H1 (cell line): ENCODE measurements at regions not wholly inside any gene's neighbourhood (a gene's known extent, or its start where the extent isn't known, plus 50 kb on each side); places are given as distances from the start of the nearest gene placed in this dataset.

Experiments used
- CTCF ChIA-PET: fragments of 300-600 bp; sonication (Branson Sonifier 250); formaldehyde crosslinking; loops from one replicate; lab custom pipeline; 2021; ENCODE audit not compliant: partially characterized antibody; lab: Charles Lee
- POLR2A ChIA-PET: fragments of 300-600 bp; sonication (Branson Sonifier 250); formaldehyde crosslinking; loops from one replicate; lab custom pipeline; 2021; ENCODE audit warnings: inconsistent platforms; ENCODE audit not compliant: partially characterized antibody; lab: Charles Lee
- DNase-seq, 2 experiments: peaks; one replicate each; pipeline versions ENCODE4 v3.0.0 to v3.0.0-alpha.2; 2010 to 2022; ENCODE audit warnings: low spot score in 2 of 2, low read depth in 1 of 2, mixed read lengths in 1 of 2
- FAIRE-seq: peaks from 2 replicates; lab custom pipeline; 2011; peaks lifted over from hg19 to GRCh38; lab: Jason Lieb, UNC
- H2AFZ ChIP-seq: 2 replicates; pipeline ENCODE4 v1.8.1; 2012; ENCODE audit warnings: low read length, inconsistent platforms
- H2AK5ac ChIP-seq: 2 replicates; pipeline ENCODE4 v1.6.1; 2013; ENCODE audit warnings: low read depth, low read length
- H2BK120ac ChIP-seq: replicated peaks from 2 replicates; pipeline ENCODE3; 2013; ENCODE audit warnings: low read depth, low read length, inconsistent platforms
- H2BK12ac ChIP-seq: 2 replicates; pipeline ENCODE4 v1.6.1; 2013; ENCODE audit warnings: low read depth, low read length
- H2BK15ac ChIP-seq: 2 replicates; pipeline ENCODE4 v1.6.1; 2013; ENCODE audit warnings: low read length
- H2BK20ac ChIP-seq: 2 replicates; pipeline ENCODE4 v1.6.1; 2013; ENCODE audit warnings: low read length
- H2BK5ac ChIP-seq: 2 replicates; pipeline ENCODE4 v1.6.1; 2013; ENCODE audit warnings: low read depth, low read length
- H3K14ac ChIP-seq: 2 replicates; pipeline ENCODE4 v1.6.1; 2013; ENCODE audit warnings: inconsistent platforms; ENCODE audit not compliant: insufficient read length
- H3K18ac ChIP-seq: 2 replicates; pipeline ENCODE4 v1.6.1; 2013; ENCODE audit warnings: low read length; ENCODE audit errors: extremely low read depth
- H3K23ac ChIP-seq: 2 replicates; pipeline ENCODE4 v1.6.1; 2013; ENCODE audit warnings: inconsistent platforms; ENCODE audit not compliant: insufficient read length
- H3K23me2 ChIP-seq: 2 replicates; pipeline ENCODE4 v1.6.1; 2013; ENCODE audit warnings: low read depth, low read length
- H3K27ac ChIP-seq: 2 replicates; pipeline ENCODE4 v1.6.1; 2011; ENCODE audit warnings: low read depth, low read length, inconsistent platforms
- H3K27me3 ChIP-seq, 4 experiments: replicated peaks in 1 of 4; 1 replicate in 1 of 4; 2 replicates in 3 of 4; pipeline versions ENCODE4 v1.6.1 to v1.8.1; 2011 to 2013; ENCODE audit warnings: low read length in 3 of 4, mild to moderate bottlenecking in 3 of 4, inconsistent platforms in 2 of 4, mixed read lengths in 2 of 4, moderate library complexity in 1 of 4; ENCODE audit not compliant: control insufficient read depth in 3 of 4, insufficient read depth in 3 of 4; ENCODE audit errors: extremely low read depth in 1 of 4
- H3K36me3 ChIP-seq, 4 experiments: 2 replicates each; pipeline versions ENCODE4 v1.6.1 to v1.8.1; 2011 to 2013; ENCODE audit warnings: mild to moderate bottlenecking in 4 of 4, low read length in 3 of 4, moderate library complexity in 2 of 4, control low read depth in 1 of 4, inconsistent platforms in 1 of 4; ENCODE audit not compliant: insufficient read depth in 4 of 4, control insufficient read depth in 2 of 4
- H3K4ac ChIP-seq: replicated peaks from 2 replicates; pipeline ENCODE3; 2013; ENCODE audit warnings: low read length, low read depth, mixed read lengths, inconsistent platforms; ENCODE audit not compliant: insufficient read length
- H3K4me1 ChIP-seq, 4 experiments: replicated peaks in 1 of 4; 1 replicate in 1 of 4; 2 replicates in 3 of 4; pipeline versions ENCODE4 v1.6.1 to v1.8.1; 2011 to 2013; ENCODE audit warnings: low read length in 3 of 4, inconsistent platforms in 2 of 4, mixed read lengths in 1 of 4; ENCODE audit not compliant: insufficient read depth in 4 of 4, control insufficient read depth in 3 of 4
- H3K4me2 ChIP-seq, 2 experiments: 2 replicates each; pipeline versions ENCODE4 v1.6.1 to v1.8.1; 2011 to 2013; ENCODE audit warnings: low read depth in 2 of 2, low read length in 2 of 2, control low read depth in 1 of 2, inconsistent platforms in 1 of 2, mild to moderate bottlenecking in 1 of 2; ENCODE audit not compliant: insufficient read depth in 1 of 2
- H3K4me3 ChIP-seq, 4 experiments: fragments of 200-600, 300-600 bp in 1 of 4; sonication (generic), shearing (Covaris generic), sonication (Bioruptor Twin) in 1 of 4; 2 replicates each; pipeline versions ENCODE4 v1.5.1 to v1.8.1; 2011 to 2016; ENCODE audit warnings: low read length in 4 of 4, low read depth in 3 of 4, control low read depth in 2 of 4, inconsistent platforms in 2 of 4, mild to moderate bottlenecking in 2 of 4, mixed read lengths in 1 of 4, moderate library complexity in 1 of 4; ENCODE audit not compliant: insufficient read depth in 2 of 4; ENCODE audit errors: extremely low read depth in 1 of 4
- H3K56ac ChIP-seq: replicated peaks from 2 replicates; pipeline ENCODE3; 2013; ENCODE audit warnings: low read depth, mild to moderate bottlenecking, mixed read lengths, low read length, inconsistent platforms; ENCODE audit not compliant: insufficient read length
- H3K79me1 ChIP-seq: 2 replicates; pipeline ENCODE4 v1.6.1; 2013; ENCODE audit warnings: low read depth, low read length, control low read depth
- H3K79me2 ChIP-seq, 2 experiments: 2 replicates each; pipeline versions ENCODE4 v1.6.1 to v1.8.1; 2012 to 2013; ENCODE audit warnings: low read length in 2 of 2, mild to moderate bottlenecking in 2 of 2, inconsistent platforms in 1 of 2; ENCODE audit not compliant: insufficient read depth in 2 of 2, control insufficient read depth in 1 of 2
- H3K9ac ChIP-seq, 4 experiments: replicated peaks in 1 of 4; 1 replicate in 1 of 4; 2 replicates in 3 of 4; pipeline versions ENCODE4 v1.6.1 to v1.8.1; 2011 to 2013; ENCODE audit warnings: low read depth in 3 of 4, low read length in 3 of 4, control low read depth in 2 of 4, mild to moderate bottlenecking in 2 of 4, moderate library complexity in 2 of 4, inconsistent platforms in 1 of 4; ENCODE audit errors: extremely low read depth in 1 of 4
- H3K9me3 ChIP-seq, 2 experiments: 2 replicates each; pipeline versions ENCODE4 v1.6.1 to v1.8.1; 2012 to 2013; ENCODE audit warnings: mild to moderate bottlenecking in 2 of 2, moderate library complexity in 2 of 2, control low read depth in 1 of 2, inconsistent platforms in 1 of 2, low read depth in 1 of 2, low read length in 1 of 2, mixed read lengths in 1 of 2; ENCODE audit not compliant: insufficient read depth in 2 of 2
- H4K20me1 ChIP-seq, 2 experiments: replicated peaks in 1 of 2; 2 replicates each; pipeline versions ENCODE3 to v1.8.1; 2011 to 2013; ENCODE audit warnings: inconsistent platforms in 2 of 2, low read length in 2 of 2, mild to moderate bottlenecking in 1 of 2; ENCODE audit not compliant: insufficient read depth in 2 of 2, control insufficient read depth in 1 of 2
- H4K5ac ChIP-seq: 2 replicates; pipeline ENCODE4 v1.6.1; 2013; ENCODE audit warnings: low read length, low read depth, mixed read lengths, inconsistent platforms; ENCODE audit not compliant: insufficient read length
- H4K8ac ChIP-seq: 2 replicates; pipeline ENCODE4 v1.8.0; 2013; ENCODE audit warnings: mild to moderate bottlenecking, moderate library complexity, low read length, inconsistent platforms; ENCODE audit not compliant: insufficient read depth; ENCODE audit errors: extremely low read depth
- H4K91ac ChIP-seq: replicated peaks from 2 replicates; pipeline ENCODE3; 2013; ENCODE audit warnings: low read length, mixed read lengths, inconsistent platforms; ENCODE audit not compliant: insufficient read length
- ASH2L ChIP-seq: fragments of 200-600, 300-600 bp; sonication (generic); IDR thresholded peaks from one replicate; pipeline ENCODE4 v1.7.1; 2017; ENCODE audit warnings: low read length
- ATF3 ChIP-seq: IDR thresholded peaks from 2 replicates; pipeline ENCODE4 v1.6.1; 2011; ENCODE audit warnings: low read depth, mild to moderate bottlenecking, low read length; ENCODE audit not compliant: insufficient read depth
- CHD1 ChIP-seq: IDR thresholded peaks from 2 replicates; pipeline ENCODE4 v1.6.1; 2012; ENCODE audit warnings: low read depth, low read length, improper control_type of control experiment
- CHD2 ChIP-seq: IDR thresholded peaks from 2 replicates; pipeline ENCODE4 v1.6.1; 2012; ENCODE audit warnings: low read length, improper control_type of control experiment
- HDAC2 ChIP-seq, 2 experiments: fragments of 300-600 bp in 1 of 2; sonication (generic) in 1 of 2; IDR thresholded peaks; 2 replicates each; pipeline ENCODE4 v1.6.1; 2011 to 2012; ENCODE audit warnings: low read depth in 2 of 2, low read length in 2 of 2, mild to moderate bottlenecking in 2 of 2, moderate library complexity in 2 of 2, borderline replicate concordance in 1 of 2, inconsistent platforms in 1 of 2
- HDAC6 ChIP-seq: IDR thresholded peaks from one replicate; pipeline ENCODE4 v1.7.1; 2012; ENCODE audit warnings: low read depth, mild to moderate bottlenecking, inconsistent platforms, low read length, moderate library complexity
- RFX5 ChIP-seq: IDR thresholded peaks from 2 replicates; pipeline ENCODE4 v1.6.1; 2011; ENCODE audit warnings: low read depth, low read length, improper control_type of control experiment, borderline replicate concordance
- SIX5 ChIP-seq: IDR thresholded peaks from 2 replicates; pipeline ENCODE4 v1.6.1; 2011; ENCODE audit warnings: mild to moderate bottlenecking, low read depth, low read length

GRCh38 chr12:90100579-90100978 lies 391.9 kb upstream of the ATP2B1 start:
- FAIRE-seq = no peak
- Histone ChIP-seq H3K4me2 (no peak overlapping the region), H3K27me3 (no peaks in the 10 kb centered on the region), H2BK15ac (no peak overlapping the region), H2BK5ac (no peak overlapping the region), H3K9ac (no peak overlapping the region), H3K27ac (no peak overlapping the region), H4K91ac (no peak overlapping the region), H2AK5ac (no peak overlapping the region), H3K4me1 (no peaks in the 10 kb centered on the region), H2AFZ (no peak overlapping the region), H4K5ac (no peak overlapping the region), H3K79me2 (no peaks in the 10 kb centered on the region), H2BK20ac (no peak overlapping the region), H3K4ac (no peak overlapping the region), H4K8ac (no peak overlapping the region), H4K20me1 (no peaks in the 10 kb centered on the region), H3K79me1 (no peaks in the 10 kb centered on the region), H3K4me3 (no peak overlapping the region), H3K18ac (no peak overlapping the region), H2BK12ac (no peak overlapping the region), H3K36me3 (no peaks in the 10 kb centered on the region), H3K23me2 (no peaks in the 10 kb centered on the region; the same call in 1 of the 2 replicates), H3K23ac (no peak overlapping the region), H3K14ac (no peak overlapping the region), H3K9me3 (no peaks in the 10 kb centered on the region), H2BK120ac (no peak overlapping the region), H3K56ac (no peak overlapping the region)
- ChIA-PET CTCF (interaction anchor here (0.6 to 1.4 kb wide), 4 partner anchors 9 to 276 kb away, joined by 3 to 4 read pairs (median 3); no protein-coding TSS in a partner anchor), POLR2A (no interaction called here)
- DNase-seq = no peak
- no peak for TF ChIP-seq HDAC2 (IDR thresholded peaks at IDR 0.05; ENCODE audit: borderline replicate concordance in 1 of 2, low read depth in 2 of 2, low read length in 2 of 2)
- no peak for TF ChIP-seq ATF3
- TF ChIP-seq ASH2L = no peak
- TF ChIP-seq SIX5 = no peak
- TF ChIP-seq CHD1 = no peak
- TF ChIP-seq HDAC6 = no peak
- no peak for TF ChIP-seq RFX5
- no peak for TF ChIP-seq CHD2
